Suprapubic skin (tissue), 3 donors: ENCODE measurements at regions not wholly inside any gene's neighbourhood (a gene's known extent, or its start where the extent isn't known, plus 50 kb on each side); places are given as distances from the start of the nearest gene placed in this dataset.

Experiments used
- EP300 ChIP-seq: sonication (generic); formaldehyde crosslinking; IDR thresholded peaks from one replicate; pipeline ENCODE4 v1.6.1; 2017; ENCODE audit warnings: antibody characterized with exemption
- TF ChIP-seq, protein P1 (sequence below), 2 donors: fragments of 200-600 bp in 1 of 2; fragments of 450-650 bp in 1 of 2; sonication (generic) in 1 of 2; IDR thresholded peaks; one replicate each; pipeline ENCODE4 v1.5.1; 2016 to 2019; ENCODE audit warnings: antibody characterized with exemption in 2 of 2, mild to moderate bottlenecking in 1 of 2, moderate library complexity in 1 of 2

GRCh38 chr3:127449486-127450212 is 140.9 kb downstream of the TPRA1 start:
- TF ChIP-seq, protein P1, sequence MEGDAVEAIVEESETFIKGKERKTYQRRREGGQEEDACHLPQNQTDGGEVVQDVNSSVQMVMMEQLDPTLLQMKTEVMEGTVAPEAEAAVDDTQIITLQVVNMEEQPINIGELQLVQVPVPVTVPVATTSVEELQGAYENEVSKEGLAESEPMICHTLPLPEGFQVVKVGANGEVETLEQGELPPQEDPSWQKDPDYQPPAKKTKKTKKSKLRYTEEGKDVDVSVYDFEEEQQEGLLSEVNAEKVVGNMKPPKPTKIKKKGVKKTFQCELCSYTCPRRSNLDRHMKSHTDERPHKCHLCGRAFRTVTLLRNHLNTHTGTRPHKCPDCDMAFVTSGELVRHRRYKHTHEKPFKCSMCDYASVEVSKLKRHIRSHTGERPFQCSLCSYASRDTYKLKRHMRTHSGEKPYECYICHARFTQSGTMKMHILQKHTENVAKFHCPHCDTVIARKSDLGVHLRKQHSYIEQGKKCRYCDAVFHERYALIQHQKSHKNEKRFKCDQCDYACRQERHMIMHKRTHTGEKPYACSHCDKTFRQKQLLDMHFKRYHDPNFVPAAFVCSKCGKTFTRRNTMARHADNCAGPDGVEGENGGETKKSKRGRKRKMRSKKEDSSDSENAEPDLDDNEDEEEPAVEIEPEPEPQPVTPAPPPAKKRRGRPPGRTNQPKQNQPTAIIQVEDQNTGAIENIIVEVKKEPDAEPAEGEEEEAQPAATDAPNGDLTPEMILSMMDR (IDR thresholded peaks at IDR 0.05), result no peak
- TF ChIP-seq EP300, result no peak
